ENCODE measurements at regions not wholly inside any gene's neighbourhood (a gene's known extent, or its start where the extent isn't known, plus 50 kb on each side); places are given as distances from the start of the nearest gene placed in this dataset.

- Histone ChIP-seq H3K9me3 (ENCODE audit: control insufficient read depth in 4 of 4, low read length in 3 of 4) (no peaks in the 10 kb centered on the region), H3K27me3 (ENCODE audit: control insufficient read depth in 4 of 4, insufficient read depth in 4 of 4, low read length in 3 of 4) (no peaks in the 10 kb centered on the region), H3K9ac (ENCODE audit: low read depth in 1 of 2, low read length in 2 of 2) (no peak overlapping the region), H3K4me3 (ENCODE audit: low read depth in 1 of 3, low read length in 3 of 3) (no peak overlapping the region), H3K4me1 (ENCODE audit: control insufficient read depth in 4 of 4, insufficient read depth in 4 of 4, low read length in 3 of 4) (no peaks in the 10 kb centered on the region), H3K36me3 (ENCODE audit: control insufficient read depth in 4 of 4, insufficient read depth in 3 of 4, low read depth in 1 of 4, low read length in 3 of 4) (no peaks in the 10 kb centered on the region), H3K27ac (ENCODE audit: low read depth in 1 of 2, low read length in 2 of 2) (no peak overlapping the region)
- WGBS: 72% methylated on average over 2 of the region's 2 CpGs
- no peak for DNase-seq (ENCODE audit: low spot score)
- TF ChIP-seq HNF4G (IDR thresholded peaks at IDR 0.05) (no peak), MAX (IDR thresholded peaks at IDR 0.05) (no peak), RAD21 (IDR thresholded peaks at IDR 0.05) (no peak), SP1 (IDR thresholded peaks at IDR 0.05) (no peak), CTCF (IDR thresholded peaks at IDR 0.05; ENCODE audit: low read depth, low read length, missing input control) (no peak), ATF3 (IDR thresholded peaks at IDR 0.05) (no peak), TAF1 (conservative IDR thresholded peaks at IDR 0.05) (no peak), JUND (IDR thresholded peaks at IDR 0.05) (no peak), NR2F2 (IDR thresholded peaks at IDR 0.05) (no peak), HNF4A (conservative IDR thresholded peaks at IDR 0.05) (no peak), FOXA2 (IDR thresholded peaks at IDR 0.05) (no peak), ZBTB33 (IDR thresholded peaks at IDR 0.05) (no peak), RXRA (IDR thresholded peaks at IDR 0.05) (no peak), FOXA1 (IDR thresholded peaks at IDR 0.05) (no peak)
Measured at GRCh38 chr5:155529362-155529761, 515.8 kb downstream of the KIF4B start.

- no peaks in the 10 kb centered on the region for H3K36me3 ChIP-seq (ENCODE audit: control insufficient read depth in 4 of 4, insufficient read depth in 3 of 4, low read depth in 1 of 4, low read length in 3 of 4)
- no peak overlapping the region for H3K4me3 ChIP-seq (ENCODE audit: low read depth in 1 of 3, low read length in 3 of 3)
- no peaks in the 10 kb centered on the region for H3K9me3 ChIP-seq (ENCODE audit: control insufficient read depth in 4 of 4, low read length in 3 of 4)
- H3K4me1 ChIP-seq (ENCODE audit: control insufficient read depth in 4 of 4, insufficient read depth in 4 of 4, low read length in 3 of 4): no peaks in the 10 kb centered on the region
- no peaks in the 10 kb centered on the region for H3K27me3 ChIP-seq (ENCODE audit: control insufficient read depth in 4 of 4, insufficient read depth in 4 of 4, low read length in 3 of 4)
- H3K27ac ChIP-seq (ENCODE audit: low read depth in 1 of 2, low read length in 2 of 2): no peak overlapping the region
- no peak for DNase-seq (ENCODE audit: low spot score)
- H3K9ac ChIP-seq (ENCODE audit: low read depth in 1 of 2, low read length in 2 of 2): no peak overlapping the region
- TF ChIP-seq NR2F2 (IDR thresholded peaks at IDR 0.05): no peak
- no peak for TF ChIP-seq JUND (IDR thresholded peaks at IDR 0.05)
- no peak for TF ChIP-seq YY1 (IDR thresholded peaks at IDR 0.05)
- no peak for TF ChIP-seq RXRA (IDR thresholded peaks at IDR 0.05)
- no peak for TF ChIP-seq FOXA2 (IDR thresholded peaks at IDR 0.05)
- TF ChIP-seq HNF4A (conservative IDR thresholded peaks at IDR 0.05): no peak
- TF ChIP-seq FOXA1 (IDR thresholded peaks at IDR 0.05): no peak
- no peak for TF ChIP-seq RAD21 (IDR thresholded peaks at IDR 0.05)
- no peak for TF ChIP-seq EGR1 (IDR thresholded peaks at IDR 0.05; ENCODE audit: low read depth in 2 of 2)
- TF ChIP-seq ATF3 (IDR thresholded peaks at IDR 0.05): no peak
- TF ChIP-seq TAF1 (conservative IDR thresholded peaks at IDR 0.05): no peak
- TF ChIP-seq SP1 (IDR thresholded peaks at IDR 0.05): no peak
- no peak for TF ChIP-seq HNF4G (IDR thresholded peaks at IDR 0.05)
- no peak for TF ChIP-seq GABPA (IDR thresholded peaks at IDR 0.05 in 1 of 2, conservative IDR thresholded peaks at IDR 0.05 in 1 of 2)
- TF ChIP-seq ZBTB33 (IDR thresholded peaks at IDR 0.05): no peak
- no peak for TF ChIP-seq REST (IDR thresholded peaks at IDR 0.05)
- TF ChIP-seq CTCF (IDR thresholded peaks at IDR 0.05; ENCODE audit: low read depth, low read length, missing input control): no peak
- no peak for TF ChIP-seq MAX (IDR thresholded peaks at IDR 0.05)
Measured at GRCh38 chr5:155530046-155530445, 516.5 kb downstream of the KIF4B start.

Data from liver (tissue), 8 donors.